OCI-M1 (cell line): ENCODE measurements at regions not wholly inside any gene's neighbourhood (a gene's known extent, or its start where the extent isn't known, plus 50 kb on each side); places are given as distances from the start of the nearest gene placed in this dataset.
A peak's percentile ranks its signal among the peaks of the same experiment; 100 is the strongest.
"Not testable (repeated sequence)": the region's sequence is repeated elsewhere in the genome, so short reads cannot be mapped to it uniquely, and the experiment has no call there.

ENCODE experiments used
- DNase-seq: peaks from one replicate; lab custom pipeline; 2025; lab: John Stamatoyannopoulos, UW

- DNase-seq = no peak
Measured at GRCh38 chr13:64782466-64782865, 2447.7 kb downstream of the PCDH9 start.

GRCh38 chr13:64778002-64778401 is 2452.1 kb downstream of the PCDH9 start:
- no peak for DNase-seq

GRCh38 chr13:64774915-64775314 is 2455.2 kb downstream of the PCDH9 start:
- DNase-seq = no peak

GRCh38 chr13:64770743-64771142 is 2459.4 kb downstream of the PCDH9 start:
- DNase-seq = no peak

- DNase-seq = no peak
Measured at GRCh38 chr13:64767054-64767453, 2463.1 kb downstream of the PCDH9 start.

- no peak for DNase-seq
Measured at GRCh38 chr13:64765636-64766035, 2464.5 kb downstream of the PCDH9 start.

- no peak for DNase-seq
Measured at GRCh38 chr13:64758521-64759244, 2471.5 kb downstream of the PCDH9 start.

- no peak for DNase-seq
Measured at GRCh38 chr13:64756621-64757020, 2473.5 kb downstream of the PCDH9 start.

- no peak for DNase-seq
Measured at GRCh38 chr13:64755961-64756360, 2474.2 kb downstream of the PCDH9 start.

GRCh38 chr13:64753233-64754000 is 2476.7 kb downstream of the PCDH9 start:
- DNase-seq = no peak

GRCh38 chr13:64749301-64749700 is 2480.8 kb downstream of the PCDH9 start:
- no peak for DNase-seq

- DNase-seq = no peak
Measured at GRCh38 chr13:64746845-64747244, 2483.3 kb downstream of the PCDH9 start.

- no peak for DNase-seq
Measured at GRCh38 chr13:64740493-64740892, 2489.6 kb downstream of the PCDH9 start.

GRCh38 chr13:64725492-64725891 is 2504.6 kb downstream of the PCDH9 start:
- DNase-seq = peak; percentile 9

- no peak for DNase-seq
Measured at GRCh38 chr13:64723724-64724123, 2506.4 kb downstream of the PCDH9 start.

- no peak for DNase-seq
Measured at GRCh38 chr13:64718116-64718515, 2512.0 kb downstream of the PCDH9 start.

GRCh38 chr13:64716936-64717335 is 2513.2 kb downstream of the PCDH9 start:
- peak; percentile 6 for DNase-seq

- no peak for DNase-seq
Measured at GRCh38 chr13:64709079-64709478, 2521.1 kb downstream of the PCDH9 start.

GRCh38 chr13:64704121-64704649 is 2526.0 kb downstream of the PCDH9 start:
- DNase-seq = no peak

- DNase-seq = no peak
Measured at GRCh38 chr13:64697226-64697625, 2532.9 kb downstream of the PCDH9 start.

GRCh38 chr13:64688893-64689677 is 2541.1 kb downstream of the PCDH9 start:
- DNase-seq = no peak

- DNase-seq = not testable (repeated sequence)
Measured at GRCh38 chr13:64686536-64686935, 2543.6 kb downstream of the PCDH9 start.
